HG03571 (cell line): ENCODE measurements at regions not wholly inside any gene's neighbourhood (a gene's known extent, or its start where the extent isn't known, plus 50 kb on each side); places are given as distances from the start of the nearest gene placed in this dataset.
"Not testable (repeated sequence)": the region's sequence is repeated elsewhere in the genome, so short reads cannot be mapped to it uniquely, and the experiment has no call there.

Source experiments
- ATAC-seq: cut with Tn5 transposase; IDR thresholded peaks from one replicate; pipeline ENCODE4 v1.9.1; 2021; ENCODE audit not compliant: unreplicated experiment

GRCh38 chr13:44848920-44849676 is 140.2 kb downstream of the NUFIP1 start:
- no peak for ATAC-seq

- not testable (repeated sequence) for ATAC-seq
These were observed 143.8 kb downstream of the NUFIP1 start for GRCh38 chr13:44845281-44846058.

DNA sequence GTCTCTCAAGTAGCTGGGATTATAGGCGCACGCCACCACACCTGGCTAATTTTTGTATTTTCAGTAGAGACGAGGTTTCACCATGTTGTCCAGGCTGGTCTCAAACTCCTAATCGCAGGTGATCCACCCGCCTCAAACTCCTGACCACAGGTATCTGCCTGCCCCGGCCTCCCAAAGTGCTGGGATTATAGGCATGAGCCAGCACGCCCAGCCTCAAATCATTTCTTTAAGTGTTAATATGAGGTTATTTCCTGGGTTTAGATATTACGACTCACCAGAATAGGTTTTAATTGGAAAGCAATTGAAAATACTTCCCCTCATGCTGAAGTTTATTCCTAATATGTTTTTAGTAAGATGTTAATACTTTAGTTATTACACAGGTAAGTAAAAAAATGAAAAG is 144.5 kb downstream of the NUFIP1 start:
- no peak for ATAC-seq

DNA sequence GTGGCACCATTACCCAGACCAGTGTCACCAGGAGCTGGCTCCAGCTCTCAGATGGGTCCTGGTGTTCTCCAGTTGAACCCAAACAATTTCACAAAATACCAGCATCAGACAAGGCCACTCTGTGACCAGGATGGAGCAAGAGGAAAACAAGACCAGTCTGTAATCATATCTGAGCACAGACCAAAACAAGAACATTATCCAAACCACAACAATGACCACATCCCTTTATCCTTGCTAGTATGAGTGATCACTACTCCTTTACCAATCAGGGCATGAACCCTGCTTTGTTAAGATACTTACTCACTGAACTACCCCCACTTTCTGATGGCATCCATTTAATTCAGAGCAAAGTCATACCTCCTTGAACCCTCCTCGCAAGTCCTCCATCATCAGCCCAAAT is 145.9 kb downstream of the NUFIP1 start:
- ATAC-seq, result no peak

DNA sequence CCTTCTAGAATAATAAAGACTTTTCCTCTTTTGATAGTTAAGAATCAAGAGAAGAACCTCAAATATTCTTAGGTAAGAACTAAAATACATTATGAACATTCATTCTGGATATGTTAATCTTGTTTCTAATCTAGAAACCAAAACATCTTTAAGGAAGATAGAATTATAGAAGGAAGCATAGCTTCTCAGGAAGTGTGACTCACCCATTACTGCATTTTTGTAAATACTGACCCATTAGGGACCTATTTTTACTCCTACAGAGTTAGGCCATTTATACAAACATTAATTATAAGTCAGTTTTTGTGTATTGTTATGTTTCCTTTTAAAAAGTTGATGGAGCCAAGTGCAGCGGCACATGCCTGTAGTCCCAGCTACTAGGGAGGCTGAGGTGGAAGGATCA is 147.1 kb downstream of the NUFIP1 start:
- no peak for ATAC-seq

- ATAC-seq, result no peak
These were observed 149.1 kb downstream of the NUFIP1 start for GRCh38 chr13:44840131-44840530.

DNA sequence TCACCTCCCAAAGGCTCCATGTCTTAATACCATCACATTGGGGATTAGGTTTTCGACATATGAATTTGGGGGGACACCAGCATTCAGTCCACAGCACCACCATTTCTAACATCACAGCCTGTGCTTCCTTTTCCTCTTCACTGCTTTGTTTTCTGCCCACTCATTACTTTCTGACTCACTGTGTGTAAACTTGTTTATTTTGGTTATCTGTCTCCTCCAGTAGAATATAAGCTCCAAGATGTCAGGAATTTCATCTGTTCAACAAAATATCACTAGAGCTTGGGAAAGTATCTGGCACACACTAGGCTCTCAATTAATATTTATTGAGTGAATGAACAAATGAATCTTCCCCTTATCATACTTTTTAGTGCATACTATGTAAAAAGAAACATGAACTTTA is 152.0 kb downstream of the NUFIP1 start:
- ATAC-seq, result no peak

- ATAC-seq, result no peak
These were observed 154.9 kb downstream of the NUFIP1 start for GRCh38 chr13:44834404-44834803.

DNA sequence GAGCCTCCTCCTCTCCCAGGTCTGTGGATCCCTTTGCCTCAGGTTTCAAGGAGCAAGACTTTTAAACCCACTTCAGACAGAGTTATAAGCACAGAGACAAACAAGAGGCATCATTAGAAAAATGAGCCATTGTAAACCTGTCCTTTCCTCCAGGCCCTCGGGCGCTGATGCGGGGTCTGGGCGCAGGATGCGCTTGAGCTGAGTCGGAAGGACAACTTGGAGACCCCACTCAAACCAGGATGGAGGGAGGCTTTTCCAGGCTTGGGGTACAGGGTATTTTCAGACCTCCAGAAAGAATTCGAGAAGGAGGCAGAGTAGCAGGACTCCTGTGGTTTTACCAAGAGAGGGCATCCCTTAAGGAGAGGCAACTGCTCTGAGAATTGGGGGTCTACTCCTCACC is 155.6 kb downstream of the NUFIP1 start:
- no peak for ATAC-seq

GRCh38 chr13:44833139-44833538 is 156.1 kb downstream of the NUFIP1 start:
- no peak for ATAC-seq

GRCh38 chr13:44826591-44827350 is 162.5 kb downstream of the NUFIP1 start:
- no peak for ATAC-seq

GRCh38 chr13:44825953-44826352 is 163.3 kb downstream of the NUFIP1 start:
- no peak for ATAC-seq

- not testable (repeated sequence) for ATAC-seq
These were observed 165.7 kb downstream of the NUFIP1 start for GRCh38 chr13:44823555-44823954.

GRCh38 chr13:44822291-44822690 is 167.0 kb downstream of the NUFIP1 start:
- ATAC-seq, result no peak

DNA sequence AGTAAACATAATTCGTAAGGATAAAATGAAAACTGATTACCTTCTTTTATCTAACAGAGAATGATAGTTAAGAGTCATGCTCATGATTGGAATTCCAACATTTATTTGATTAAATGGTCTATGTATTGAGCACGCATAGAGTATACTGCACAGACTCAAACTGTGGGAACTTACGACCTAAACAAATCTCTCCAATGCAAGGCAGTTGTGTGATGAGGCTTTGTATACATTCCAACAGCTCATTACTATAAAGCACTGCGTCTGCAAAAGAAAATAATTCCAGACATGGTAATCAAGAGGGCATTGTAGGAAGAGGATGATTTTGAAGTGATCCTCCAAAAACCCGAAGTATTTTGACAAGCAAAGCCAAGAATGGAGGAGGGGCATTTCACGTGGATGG is 169.5 kb downstream of the NUFIP1 start:
- ATAC-seq, result no peak

DNA sequence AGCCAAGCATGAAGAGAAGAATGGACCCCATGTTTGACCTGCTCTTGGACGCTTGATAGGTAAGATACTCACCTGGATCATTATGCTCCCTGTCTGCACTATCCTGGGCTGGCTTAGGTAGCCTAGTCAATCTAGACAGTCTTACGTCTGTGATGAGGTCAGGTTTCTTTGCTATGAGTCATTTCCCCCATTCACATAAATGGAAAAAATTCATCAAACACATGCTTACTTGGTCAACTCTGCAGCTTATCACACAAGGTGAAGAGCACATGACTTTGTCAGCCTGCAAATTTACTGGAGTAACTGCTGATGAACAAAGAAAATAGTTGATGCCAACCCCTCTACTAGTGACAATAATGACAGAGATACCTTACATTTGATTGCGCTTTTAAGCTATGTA is 170.0 kb downstream of the NUFIP1 start:
- no peak for ATAC-seq

DNA sequence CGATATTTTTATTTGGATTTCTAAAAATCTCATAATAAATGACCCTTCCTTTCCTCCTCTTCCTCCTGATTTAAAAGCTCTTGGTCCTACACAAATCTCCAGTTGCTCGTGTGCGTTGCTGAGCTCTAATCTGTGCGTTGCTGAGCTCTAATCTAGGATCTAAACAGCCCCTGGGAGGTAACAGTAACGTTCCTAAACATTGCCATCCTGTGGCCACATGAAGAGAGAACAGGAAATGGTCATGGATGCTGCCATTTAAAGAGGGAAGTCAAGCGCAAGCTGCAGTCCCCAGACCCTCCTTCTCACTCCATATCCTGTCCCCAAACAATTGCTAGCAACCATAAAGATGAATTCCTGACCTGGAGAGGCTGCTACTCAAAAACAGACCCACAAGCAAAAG is 170.8 kb downstream of the NUFIP1 start:
- ATAC-seq, result no peak

- no peak for ATAC-seq
These were observed 171.3 kb downstream of the NUFIP1 start for GRCh38 chr13:44818016-44818415.

DNA sequence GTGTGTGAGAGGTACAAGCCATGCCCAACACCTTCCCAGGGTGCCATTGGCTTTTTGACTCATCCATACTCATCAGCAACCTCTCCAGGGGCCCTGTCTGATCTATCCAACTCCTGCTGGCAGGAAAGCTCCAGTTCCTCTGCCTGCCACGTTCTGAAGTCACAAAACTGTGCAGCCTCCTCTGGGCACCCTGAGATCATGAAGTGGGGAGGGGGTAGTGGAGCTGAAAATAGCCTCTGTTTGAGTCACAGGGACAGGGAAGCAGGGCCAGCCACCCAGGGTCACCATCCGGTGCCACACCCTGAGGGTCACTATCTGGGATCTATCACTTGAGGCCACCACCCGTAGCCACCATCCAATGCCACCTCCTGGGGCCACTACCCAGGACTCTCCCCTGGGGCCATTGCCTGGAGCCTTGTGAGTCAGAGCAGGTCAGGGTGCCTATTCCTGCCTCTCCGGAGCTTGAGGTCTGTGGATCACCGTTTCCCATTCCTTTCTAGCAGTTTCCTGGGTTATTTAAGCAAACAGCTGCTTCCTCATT is 172.1 kb downstream of the NUFIP1 start:
- no peak for ATAC-seq

GRCh38 chr13:44816701-44817100 is 172.6 kb downstream of the NUFIP1 start:
- no peak for ATAC-seq

GRCh38 chr13:44815623-44816022 is 173.6 kb downstream of the NUFIP1 start:
- no peak for ATAC-seq
